ENCODE measurements at regions not wholly inside any gene's neighbourhood (a gene's known extent, or its start where the extent isn't known, plus 50 kb on each side); places are given as distances from the start of the nearest gene placed in this dataset.

GRCh38 chr12:17108877-17109541, 503.0 kb upstream of the LMO3 start:
- Histone ChIP-seq H3K4me3 (ENCODE audit: low read length) (no peak overlapping the region), H3K4me2 (ENCODE audit: low read length) (no peak overlapping the region), H3F3A (ENCODE audit: insufficient read depth, low read length, poor library complexity, severe bottlenecking) (no peaks in the 10 kb centered on the region), H3K9me2 (ENCODE audit: insufficient read depth, low read length) (no peaks in the 10 kb centered on the region), H3K27me3 (ENCODE audit: insufficient read depth, low read depth, low read length) (no peaks in the 10 kb centered on the region), H3K9me3 (ENCODE audit: low read length) (no peaks in the 10 kb centered on the region), H2AFZ (ENCODE audit: low read depth, low read length) (no peak overlapping the region), H3K9ac (ENCODE audit: low read length) (no peak overlapping the region), H3K27ac (ENCODE audit: low read length) (no peak overlapping the region), H3K36me3 (ENCODE audit: insufficient read depth, low read length) (no peaks in the 10 kb centered on the region), H4K20me1 (ENCODE audit: insufficient read depth) (no peaks in the 10 kb centered on the region), H3K79me2 (replicated peaks; ENCODE audit: insufficient read depth, low read length) (no peaks in the 10 kb centered on the region)
- TF ChIP-seq EZH2 (IDR thresholded peaks at IDR 0.05; ENCODE audit: borderline replicate concordance, insufficient read depth, low read length, poor library complexity, severe bottlenecking) (no peak), SMC3 (conservative IDR thresholded peaks at IDR 0.05; ENCODE audit: poor library complexity) (no peak), CTCF (IDR thresholded peaks at IDR 0.05; ENCODE audit: poor library complexity, severe bottlenecking) (no peak), RAD21 (conservative IDR thresholded peaks at IDR 0.05) (no peak), POLR2AphosphoS5 (IDR thresholded peaks at IDR 0.05) (no peak), TAF1 (IDR thresholded peaks at IDR 0.05; ENCODE audit: low read depth) (no peak), EP300 (conservative IDR thresholded peaks at IDR 0.05; ENCODE audit: poor library complexity, severe bottlenecking) (no peak), REST (IDR thresholded peaks at IDR 0.05; ENCODE audit: borderline replicate concordance) (no peak), MXI1 (conservative IDR thresholded peaks at IDR 0.05; ENCODE audit: poor library complexity, severe bottlenecking) (no peak)

- Histone ChIP-seq H3K4me2 (ENCODE audit: low read length) (no peak overlapping the region), H3K79me2 (replicated peaks; ENCODE audit: insufficient read depth, low read length) (no peaks in the 10 kb centered on the region), H2AFZ (ENCODE audit: low read depth, low read length) (no peak overlapping the region), H3K27me3 (ENCODE audit: insufficient read depth, low read depth, low read length) (no peaks in the 10 kb centered on the region), H3K9me3 (ENCODE audit: low read length) (no peaks in the 10 kb centered on the region), H4K20me1 (ENCODE audit: insufficient read depth) (no peaks in the 10 kb centered on the region), H3K9me2 (ENCODE audit: insufficient read depth, low read length) (no peaks in the 10 kb centered on the region), H3K27ac (ENCODE audit: low read length) (no peak overlapping the region), H3K36me3 (ENCODE audit: insufficient read depth, low read length) (no peaks in the 10 kb centered on the region), H3K4me3 (ENCODE audit: low read length) (no peak overlapping the region), H3F3A (ENCODE audit: insufficient read depth, low read length, poor library complexity, severe bottlenecking) (no peaks in the 10 kb centered on the region), H3K9ac (ENCODE audit: low read length) (no peak overlapping the region)
- no peak for TF ChIP-seq REST (IDR thresholded peaks at IDR 0.05; ENCODE audit: borderline replicate concordance)
- TF ChIP-seq CTCF (IDR thresholded peaks at IDR 0.05; ENCODE audit: poor library complexity, severe bottlenecking) = no peak
- TF ChIP-seq MXI1 (conservative IDR thresholded peaks at IDR 0.05; ENCODE audit: poor library complexity, severe bottlenecking) = no peak
- no peak for TF ChIP-seq SMC3 (conservative IDR thresholded peaks at IDR 0.05; ENCODE audit: poor library complexity)
- no peak for TF ChIP-seq RAD21 (conservative IDR thresholded peaks at IDR 0.05)
- TF ChIP-seq POLR2AphosphoS5 (IDR thresholded peaks at IDR 0.05) = no peak
- no peak for TF ChIP-seq EZH2 (IDR thresholded peaks at IDR 0.05; ENCODE audit: borderline replicate concordance, insufficient read depth, low read length, poor library complexity, severe bottlenecking)
- no peak for TF ChIP-seq TAF1 (IDR thresholded peaks at IDR 0.05; ENCODE audit: low read depth)
- TF ChIP-seq EP300 (conservative IDR thresholded peaks at IDR 0.05; ENCODE audit: poor library complexity, severe bottlenecking) = no peak
Observed at GRCh38 chr12:17104801-17105200, 498.8 kb upstream of the LMO3 start.

Data from neural cell (in vitro differentiated cells).